IMR-90 (cell line): ENCODE measurements at regions not wholly inside any gene's neighbourhood (a gene's known extent, or its start where the extent isn't known, plus 50 kb on each side); places are given as distances from the start of the nearest gene placed in this dataset.

Experiments
- CEBPB ChIP-seq: IDR thresholded peaks from 2 replicates; pipeline ENCODE4 v1.6.1; 2012; ENCODE audit warnings: low read depth, low read length, improper control_type of control experiment
- CHD1 ChIP-seq: IDR thresholded peaks from 2 replicates; pipeline ENCODE4 v1.6.1; 2012; ENCODE audit warnings: low read depth, low read length, improper control_type of control experiment
- CTCF ChIP-seq: conservative IDR thresholded peaks from 2 replicates; pipeline ENCODE4 v1.5.1; 2012; ENCODE audit warnings: mild to moderate bottlenecking, low read depth, low read length, improper control_type of control experiment
- FOS ChIP-seq: fragments of 150-350 bp; IDR thresholded peaks from 2 replicates; pipeline ENCODE4 v1.6.1; 2016; ENCODE audit warnings: low read depth, low read length
- MAFK ChIP-seq: IDR thresholded peaks from 2 replicates; pipeline ENCODE4 v1.6.1; 2012; ENCODE audit warnings: low read depth, low read length, improper control_type of control experiment
- MXI1 ChIP-seq: IDR thresholded peaks from 2 replicates; pipeline ENCODE4 v1.6.1; 2012; ENCODE audit warnings: low read depth, mild to moderate bottlenecking, low read length, moderate library complexity, borderline replicate concordance
- NFE2L2 ChIP-seq: fragments of 150-350 bp; IDR thresholded peaks from 2 replicates; pipeline ENCODE4 v1.6.1; 2016; ENCODE audit warnings: low read depth, mild to moderate bottlenecking, low read length
- POLR2A ChIP-seq: IDR thresholded peaks from 2 replicates; pipeline ENCODE4 v1.6.1; 2012; ENCODE audit warnings: mild to moderate bottlenecking, low read depth, low read length
- RAD21 ChIP-seq: IDR thresholded peaks from 2 replicates; pipeline ENCODE4 v1.6.1; 2012; ENCODE audit warnings: low read length, improper control_type of control experiment
- RCOR1 ChIP-seq: IDR thresholded peaks from 2 replicates; pipeline ENCODE4 v1.6.1; 2012; ENCODE audit warnings: mild to moderate bottlenecking, low read length, improper control_type of control experiment; ENCODE audit not compliant: insufficient replicate concordance
- SMC3 ChIP-seq: fragments of 150-350 bp; IDR thresholded peaks from 2 replicates; pipeline ENCODE4 v1.6.1; 2016; ENCODE audit warnings: low read depth, mild to moderate bottlenecking, antibody characterized with exemption, low read length, moderate library complexity
- TF ChIP-seq, protein P1 (sequence below): fragments of 150-350 bp; IDR thresholded peaks from 2 replicates; pipeline ENCODE4 v1.6.1; 2017; ENCODE audit warnings: mild to moderate bottlenecking, antibody characterized with exemption, low read length, low read depth
- TF ChIP-seq, protein P2 (sequence below): fragments of 150-350 bp; IDR thresholded peaks from 2 replicates; pipeline ENCODE4 v1.6.1; 2016; ENCODE audit warnings: low read depth, mild to moderate bottlenecking, low read length, moderate library complexity, borderline replicate concordance

DNA sequence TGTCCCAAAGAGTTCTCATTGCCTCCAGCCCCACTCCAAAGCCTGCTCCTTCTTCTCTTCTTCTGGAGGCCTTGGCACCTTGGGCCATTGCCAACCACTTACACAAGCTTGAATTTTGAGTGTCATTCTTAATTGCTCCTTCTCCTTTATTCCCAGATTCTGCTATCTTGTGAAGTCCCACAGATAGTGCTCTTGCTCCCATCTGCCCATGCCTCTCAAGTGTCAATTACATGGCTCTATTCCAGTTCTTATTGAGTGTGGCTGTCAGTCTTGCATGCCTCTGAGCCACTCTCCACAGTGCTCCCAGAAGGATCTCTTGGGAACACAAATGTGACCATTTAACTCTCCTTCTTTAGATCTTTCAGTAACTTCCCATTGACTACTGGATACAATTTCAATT lies 117.3 kb upstream of the SFRP2 start:
- no peak for TF ChIP-seq POLR2A
- TF ChIP-seq CTCF = no peak
- TF ChIP-seq SMC3 = no peak
- no peak for TF ChIP-seq MAFK
- TF ChIP-seq RCOR1 = no peak
- TF ChIP-seq, protein P1, sequence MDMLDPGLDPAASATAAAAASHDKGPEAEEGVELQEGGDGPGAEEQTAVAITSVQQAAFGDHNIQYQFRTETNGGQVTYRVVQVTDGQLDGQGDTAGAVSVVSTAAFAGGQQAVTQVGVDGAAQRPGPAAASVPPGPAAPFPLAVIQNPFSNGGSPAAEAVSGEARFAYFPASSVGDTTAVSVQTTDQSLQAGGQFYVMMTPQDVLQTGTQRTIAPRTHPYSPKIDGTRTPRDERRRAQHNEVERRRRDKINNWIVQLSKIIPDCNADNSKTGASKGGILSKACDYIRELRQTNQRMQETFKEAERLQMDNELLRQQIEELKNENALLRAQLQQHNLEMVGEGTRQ = no peak
- TF ChIP-seq, protein P2, sequence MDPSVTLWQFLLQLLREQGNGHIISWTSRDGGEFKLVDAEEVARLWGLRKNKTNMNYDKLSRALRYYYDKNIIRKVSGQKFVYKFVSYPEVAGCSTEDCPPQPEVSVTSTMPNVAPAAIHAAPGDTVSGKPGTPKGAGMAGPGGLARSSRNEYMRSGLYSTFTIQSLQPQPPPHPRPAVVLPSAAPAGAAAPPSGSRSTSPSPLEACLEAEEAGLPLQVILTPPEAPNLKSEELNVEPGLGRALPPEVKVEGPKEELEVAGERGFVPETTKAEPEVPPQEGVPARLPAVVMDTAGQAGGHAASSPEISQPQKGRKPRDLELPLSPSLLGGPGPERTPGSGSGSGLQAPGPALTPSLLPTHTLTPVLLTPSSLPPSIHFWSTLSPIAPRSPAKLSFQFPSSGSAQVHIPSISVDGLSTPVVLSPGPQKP = no peak
- no peak for TF ChIP-seq CHD1
- TF ChIP-seq CEBPB = no peak
- no peak for TF ChIP-seq FOS
- no peak for TF ChIP-seq MXI1
- TF ChIP-seq RAD21 = no peak
- TF ChIP-seq NFE2L2 = no peak
